Activated CD4-positive, alpha-beta T cell treated with anti-CD3 and anti-CD28 coated beads, Interleukin-2, Interleukin-6, amounts not matched to agents 100 ng/mL and 50 ng/mL, durations not matched to agents 16 hours and 8 hours (primary cell): ENCODE measurements at regions not wholly inside any gene's neighbourhood (a gene's known extent, or its start where the extent isn't known, plus 50 kb on each side); places are given as distances from the start of the nearest gene placed in this dataset.
"Not testable (repeated sequence)": the region's sequence is repeated elsewhere in the genome, so short reads cannot be mapped to it uniquely, and the experiment has no call there.

Experiments
- DNase-seq: peaks from one replicate; pipeline ENCODE4 v3.0.0-alpha.2; 2020

GRCh38 chr2:121818546-121818945 lies 63.1 kb downstream of the TSN start:
- DNase-seq, result no peak

- DNase-seq, result no peak
These were observed 64.4 kb downstream of the TSN start for GRCh38 chr2:121819846-121820245.

- DNase-seq, result no peak
These were observed 66.2 kb downstream of the TSN start for GRCh38 chr2:121821476-121822158.

GRCh38 chr2:121824264-121824663 lies 68.8 kb downstream of the TSN start:
- no peak for DNase-seq

- no peak for DNase-seq
These were observed 69.8 kb downstream of the TSN start for GRCh38 chr2:121825003-121825950.

- DNase-seq, result no peak
These were observed 70.6 kb downstream of the TSN start for GRCh38 chr2:121826036-121826435.

GRCh38 chr2:121828281-121828731 lies 72.9 kb downstream of the TSN start:
- DNase-seq, result no peak

- DNase-seq, result no peak
These were observed 75.4 kb downstream of the TSN start for GRCh38 chr2:121830809-121831208.

- no peak for DNase-seq
These were observed 76.4 kb downstream of the TSN start for GRCh38 chr2:121831841-121832240.

GRCh38 chr2:121832412-121833357 lies 77.2 kb downstream of the TSN start:
- DNase-seq, result no peak

- DNase-seq, result no peak
These were observed 77.9 kb downstream of the TSN start for GRCh38 chr2:121833358-121833723.

GRCh38 chr2:121836611-121837010 lies 81.2 kb downstream of the TSN start:
- no peak for DNase-seq

GRCh38 chr2:121837591-121837990 lies 82.1 kb downstream of the TSN start:
- no peak for DNase-seq

- DNase-seq, result no peak
These were observed 83.1 kb downstream of the TSN start for GRCh38 chr2:121838551-121838950.

GRCh38 chr2:121839584-121839983 lies 84.1 kb downstream of the TSN start:
- DNase-seq, result no peak

- no peak for DNase-seq
These were observed 93.8 kb downstream of the TSN start for GRCh38 chr2:121849236-121849635.

GRCh38 chr2:121853149-121853548 lies 97.7 kb downstream of the TSN start:
- DNase-seq, result not testable (repeated sequence)

- DNase-seq, result no peak
These were observed 100.1 kb downstream of the TSN start for GRCh38 chr2:121855510-121855909.

- no peak for DNase-seq
These were observed 100.9 kb downstream of the TSN start for GRCh38 chr2:121856360-121856759.

GRCh38 chr2:121858369-121858768 lies 102.9 kb downstream of the TSN start:
- DNase-seq, result no peak

GRCh38 chr2:121858847-121859246 lies 103.4 kb downstream of the TSN start:
- no peak for DNase-seq

- no peak for DNase-seq
These were observed 104.7 kb downstream of the TSN start for GRCh38 chr2:121860033-121860757.
